ENCODE measurements at regions not wholly inside any gene's neighbourhood (a gene's known extent, or its start where the extent isn't known, plus 50 kb on each side); places are given as distances from the start of the nearest gene placed in this dataset.
"Not testable (repeated sequence)": the region's sequence is repeated elsewhere in the genome, so short reads cannot be mapped to it uniquely, and the experiment has no call there.

GRCh38 chr12:111239235-111239634, 129.7 kb downstream of the PHETA1 start:
- H3K9me3 ChIP-seq (ENCODE audit: control insufficient read depth, low read length, poor library complexity, severe bottlenecking), result no peaks in the 10 kb centered on the region
- ATAC-seq (no peak), DNase-seq (no peak)
- no peak overlapping the region for H3K27ac Mint-ChIP-seq
- no peaks in the 10 kb centered on the region for H3K4me1 Mint-ChIP-seq
- H3K27me3 Mint-ChIP-seq, result peaks cover 33% of the 10 kb centered on the region
- H3K36me3 Mint-ChIP-seq (ENCODE audit: low read depth), result peaks cover 2% of the 10 kb centered on the region
- H3K4me3 Mint-ChIP-seq, result no peak overlapping the region

- H3K9me3 ChIP-seq (ENCODE audit: control insufficient read depth, low read length, poor library complexity, severe bottlenecking), result no peaks in the 10 kb centered on the region
- Mint-ChIP-seq H3K36me3 (ENCODE audit: low read depth) (peaks cover 2% of the 10 kb centered on the region), H3K4me3 (no peak overlapping the region), H3K4me1 (no peaks in the 10 kb centered on the region), H3K27me3 (peaks cover 34% of the 10 kb centered on the region), H3K27ac (no peak overlapping the region)
- DNase-seq, result no peak
- no peak for ATAC-seq
These were observed 130.7 kb downstream of the PHETA1 start for GRCh38 chr12:111238075-111238734.

GRCh38 chr12:111234491-111234890, 134.4 kb downstream of the PHETA1 start:
- not testable (repeated sequence) for ATAC-seq; H3K27ac Mint-ChIP-seq; DNase-seq; H3K9me3 ChIP-seq (ENCODE audit: control insufficient read depth, low read length, poor library complexity, severe bottlenecking); H3K36me3 Mint-ChIP-seq (ENCODE audit: low read depth); H3K4me3 Mint-ChIP-seq; H3K4me1 Mint-ChIP-seq
- peaks cover 39% of the 10 kb centered on the region for H3K27me3 Mint-ChIP-seq

- H3K4me1 Mint-ChIP-seq, result no peaks in the 10 kb centered on the region
- H3K27ac Mint-ChIP-seq, result no peak overlapping the region
- H3K36me3 Mint-ChIP-seq (ENCODE audit: low read depth), result peaks cover 2% of the 10 kb centered on the region
- no peaks in the 10 kb centered on the region for H3K9me3 ChIP-seq (ENCODE audit: control insufficient read depth, low read length, poor library complexity, severe bottlenecking)
- H3K4me3 Mint-ChIP-seq, result no peak overlapping the region
- DNase-seq (no peak), ATAC-seq (no peak)
- peaks cover 41% of the 10 kb centered on the region for H3K27me3 Mint-ChIP-seq
These were observed 135.1 kb downstream of the PHETA1 start for GRCh38 chr12:111233786-111234185.

GRCh38 chr12:111230649-111231048, 138.2 kb downstream of the PHETA1 start:
- no peaks in the 10 kb centered on the region for H3K4me1 Mint-ChIP-seq
- H3K4me3 Mint-ChIP-seq, result no peak overlapping the region
- H3K27ac Mint-ChIP-seq, result no peak overlapping the region
- H3K36me3 Mint-ChIP-seq (ENCODE audit: low read depth), result no peaks in the 10 kb centered on the region
- ATAC-seq (no peak), DNase-seq (no peak)
- H3K27me3 Mint-ChIP-seq, result peaks cover 45% of the 10 kb centered on the region
- H3K9me3 ChIP-seq (ENCODE audit: control insufficient read depth, low read length, poor library complexity, severe bottlenecking), result no peaks in the 10 kb centered on the region

- H3K9me3 ChIP-seq (ENCODE audit: control insufficient read depth, low read length, poor library complexity, severe bottlenecking), result no peaks in the 10 kb centered on the region
- no peaks in the 10 kb centered on the region for H3K36me3 Mint-ChIP-seq (ENCODE audit: low read depth)
- no peak overlapping the region for H3K4me3 Mint-ChIP-seq
- ATAC-seq, result no peak
- H3K4me1 Mint-ChIP-seq, result peaks cover 3% of the 10 kb centered on the region
- DNase-seq, result no peak
- peaks cover 45% of the 10 kb centered on the region for H3K27me3 Mint-ChIP-seq
- no peak overlapping the region for H3K27ac Mint-ChIP-seq
These were observed 139.8 kb downstream of the PHETA1 start for GRCh38 chr12:111228916-111229666.

- Mint-ChIP-seq H3K36me3 (ENCODE audit: low read depth) (no peaks in the 10 kb centered on the region), H3K4me1 (peaks cover 3% of the 10 kb centered on the region), H3K27ac (no peak overlapping the region), H3K4me3 (no peak overlapping the region), H3K27me3 (peaks cover 39% of the 10 kb centered on the region)
- ATAC-seq, result no peak
- no peak for DNase-seq
- no peaks in the 10 kb centered on the region for H3K9me3 ChIP-seq (ENCODE audit: control insufficient read depth, low read length, poor library complexity, severe bottlenecking)
These were observed 141.1 kb downstream of the PHETA1 start for GRCh38 chr12:111227476-111228420.

- Mint-ChIP-seq H3K4me3 (no peak overlapping the region), H3K4me1 (peaks cover 3% of the 10 kb centered on the region), H3K36me3 (ENCODE audit: low read depth) (no peaks in the 10 kb centered on the region), H3K27ac (no peak overlapping the region), H3K27me3 (peaks cover 35% of the 10 kb centered on the region)
- no peak for DNase-seq
- H3K9me3 ChIP-seq (ENCODE audit: control insufficient read depth, low read length, poor library complexity, severe bottlenecking), result no peaks in the 10 kb centered on the region
- no peak for ATAC-seq
These were observed 142.2 kb downstream of the PHETA1 start for GRCh38 chr12:111226680-111227079.

- no peak overlapping the region for H3K4me3 Mint-ChIP-seq
- no peak overlapping the region for H3K27ac Mint-ChIP-seq
- peaks cover 23% of the 10 kb centered on the region for H3K27me3 Mint-ChIP-seq
- no peak for ATAC-seq
- H3K4me1 Mint-ChIP-seq, result peaks cover 3% of the 10 kb centered on the region
- no peak for DNase-seq
- H3K9me3 ChIP-seq (ENCODE audit: control insufficient read depth, low read length, poor library complexity, severe bottlenecking), result no peaks in the 10 kb centered on the region
- no peaks in the 10 kb centered on the region for H3K36me3 Mint-ChIP-seq (ENCODE audit: low read depth)
These were observed 143.6 kb downstream of the PHETA1 start for GRCh38 chr12:111225307-111225706.

GRCh38 chr12:111224186-111225066, 144.5 kb downstream of the PHETA1 start:
- ATAC-seq, result no peak
- H3K9me3 ChIP-seq (ENCODE audit: control insufficient read depth, low read length, poor library complexity, severe bottlenecking), result no peaks in the 10 kb centered on the region
- H3K36me3 Mint-ChIP-seq (ENCODE audit: low read depth), result peaks cover 1% of the 10 kb centered on the region
- DNase-seq, result no peak
- peaks cover 23% of the 10 kb centered on the region for H3K27me3 Mint-ChIP-seq
- peaks cover 3% of the 10 kb centered on the region for H3K4me1 Mint-ChIP-seq
- no peak overlapping the region for H3K4me3 Mint-ChIP-seq
- no peak overlapping the region for H3K27ac Mint-ChIP-seq

- peaks cover 3% of the 10 kb centered on the region for H3K4me1 Mint-ChIP-seq
- ATAC-seq (no peak), DNase-seq (no peak)
- H3K4me3 Mint-ChIP-seq, result no peak overlapping the region
- H3K36me3 Mint-ChIP-seq (ENCODE audit: low read depth), result peaks cover 2% of the 10 kb centered on the region
- H3K27ac Mint-ChIP-seq, result no peak overlapping the region
- no peaks in the 10 kb centered on the region for H3K9me3 ChIP-seq (ENCODE audit: control insufficient read depth, low read length, poor library complexity, severe bottlenecking)
- H3K27me3 Mint-ChIP-seq, result peaks cover 19% of the 10 kb centered on the region
These were observed 146.4 kb downstream of the PHETA1 start for GRCh38 chr12:111222523-111222922.

- ATAC-seq (no peak), DNase-seq (no peak)
- peaks cover 21% of the 10 kb centered on the region for H3K27me3 Mint-ChIP-seq
- H3K27ac Mint-ChIP-seq, result no peak overlapping the region
- H3K36me3 Mint-ChIP-seq (ENCODE audit: low read depth), result peaks cover 2% of the 10 kb centered on the region
- H3K4me1 Mint-ChIP-seq, result peaks cover 3% of the 10 kb centered on the region
- no peaks in the 10 kb centered on the region for H3K9me3 ChIP-seq (ENCODE audit: control insufficient read depth, low read length, poor library complexity, severe bottlenecking)
- H3K4me3 Mint-ChIP-seq, result no peak overlapping the region
These were observed 146.9 kb downstream of the PHETA1 start for GRCh38 chr12:111222027-111222414.

Data from T-helper 17 cell (primary cell).